Fibroblast of lung (primary cell): ENCODE measurements at regions not wholly inside any gene's neighbourhood (a gene's known extent, or its start where the extent isn't known, plus 50 kb on each side); places are given as distances from the start of the nearest gene placed in this dataset.

Experiments
- CTCF ChIP-seq, 2 donors: IDR thresholded peaks in 1 of 2; conservative IDR thresholded peaks in 1 of 2; 1 replicate in 1 of 2; 2 replicates in 1 of 2; pipeline ENCODE4 v1.5.1; 2011 to 2012; ENCODE audit warnings: low read length in 2 of 2, control low read depth in 1 of 2, inconsistent platforms in 1 of 2, low read depth in 1 of 2, mild to moderate bottlenecking in 1 of 2
- EZH2 ChIP-seq: IDR thresholded peaks from 2 replicates; pipeline ENCODE4 v1.5.1; 2012; ENCODE audit warnings: low read length, control low read depth, mild to moderate bottlenecking; ENCODE audit errors: missing control alignments

- TF ChIP-seq CTCF (conservative IDR thresholded peaks at IDR 0.05 in 1 of 2, IDR thresholded peaks at IDR 0.05 in 1 of 2; ENCODE audit: low read depth in 1 of 2, low read length in 2 of 2) (no peak), EZH2 (no peak)
Measured at GRCh38 chr2:19035238-19035637, 323.2 kb downstream of the OSR1 start.
